ENCODE measurements at regions not wholly inside any gene's neighbourhood (a gene's known extent, or its start where the extent isn't known, plus 50 kb on each side); places are given as distances from the start of the nearest gene placed in this dataset.

DNA sequence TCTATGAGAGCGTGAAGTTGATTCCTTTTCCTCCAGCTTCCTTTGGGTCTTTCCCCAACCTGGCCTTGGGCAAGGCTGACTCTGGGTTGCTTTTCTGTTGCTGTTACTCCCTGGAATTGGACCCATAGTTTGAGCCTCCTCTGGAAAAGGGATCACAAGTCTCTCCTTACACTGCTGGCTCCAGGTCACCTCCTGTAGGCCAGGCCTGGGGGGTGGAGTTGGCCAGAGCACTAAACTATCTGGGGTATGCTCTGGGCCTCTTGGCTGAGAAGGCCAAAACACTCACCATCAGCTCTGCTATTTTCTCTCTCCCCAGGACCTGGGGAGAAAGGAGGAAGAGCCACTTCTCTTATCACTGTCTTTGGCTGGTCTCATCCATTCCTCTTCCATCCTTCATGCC is 56.5 kb upstream of the NCOA1 start:
- 100% methylated on average over 1 of the region's 1 CpG for WGBS, 2 donors
- DNase-seq (no peak), ATAC-seq (no peak)
- H3K4me3 ChIP-seq, result no peak overlapping the region
- H3K4me1 ChIP-seq, result peaks cover 9% of the 10 kb centered on the region
- no peaks in the 10 kb centered on the region for H3K9me3 ChIP-seq
- H3K36me3 ChIP-seq (replicated peaks in 1 of 2; ENCODE audit: insufficient read depth in 1 of 2, low read depth in 2 of 2), result no peaks in the 10 kb centered on the region
- H3K27ac ChIP-seq, result no peak overlapping the region
- intact Hi-C loops (cut with DNase I), result no loop called here
- no peaks in the 10 kb centered on the region for H3K27me3 ChIP-seq
- TF ChIP-seq, protein P1, sequence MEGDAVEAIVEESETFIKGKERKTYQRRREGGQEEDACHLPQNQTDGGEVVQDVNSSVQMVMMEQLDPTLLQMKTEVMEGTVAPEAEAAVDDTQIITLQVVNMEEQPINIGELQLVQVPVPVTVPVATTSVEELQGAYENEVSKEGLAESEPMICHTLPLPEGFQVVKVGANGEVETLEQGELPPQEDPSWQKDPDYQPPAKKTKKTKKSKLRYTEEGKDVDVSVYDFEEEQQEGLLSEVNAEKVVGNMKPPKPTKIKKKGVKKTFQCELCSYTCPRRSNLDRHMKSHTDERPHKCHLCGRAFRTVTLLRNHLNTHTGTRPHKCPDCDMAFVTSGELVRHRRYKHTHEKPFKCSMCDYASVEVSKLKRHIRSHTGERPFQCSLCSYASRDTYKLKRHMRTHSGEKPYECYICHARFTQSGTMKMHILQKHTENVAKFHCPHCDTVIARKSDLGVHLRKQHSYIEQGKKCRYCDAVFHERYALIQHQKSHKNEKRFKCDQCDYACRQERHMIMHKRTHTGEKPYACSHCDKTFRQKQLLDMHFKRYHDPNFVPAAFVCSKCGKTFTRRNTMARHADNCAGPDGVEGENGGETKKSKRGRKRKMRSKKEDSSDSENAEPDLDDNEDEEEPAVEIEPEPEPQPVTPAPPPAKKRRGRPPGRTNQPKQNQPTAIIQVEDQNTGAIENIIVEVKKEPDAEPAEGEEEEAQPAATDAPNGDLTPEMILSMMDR (IDR thresholded peaks at IDR 0.05), result no peak
- no peak for TF ChIP-seq POLR2A (IDR thresholded peaks at IDR 0.05)

DNA sequence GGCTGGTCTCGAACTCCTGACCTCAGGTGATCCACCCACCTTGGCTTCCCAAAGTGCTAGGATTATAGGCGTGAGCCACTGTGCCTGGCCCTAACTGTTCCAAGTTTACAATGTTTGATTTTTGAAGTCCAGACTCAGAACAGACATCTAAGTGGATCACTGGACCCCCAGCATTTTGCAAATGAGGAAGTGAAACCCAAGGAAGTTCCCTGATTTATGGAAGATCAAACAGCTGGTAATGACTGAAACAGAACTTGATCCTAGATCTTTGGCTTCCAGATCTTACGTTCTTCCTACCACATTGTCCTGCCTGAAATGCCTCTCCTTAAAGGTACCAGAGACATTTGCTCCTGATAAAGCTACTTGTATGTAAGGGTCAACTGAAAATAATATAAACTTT is 58.3 kb upstream of the NCOA1 start:
- Histone ChIP-seq H3K9me3 (no peaks in the 10 kb centered on the region), H3K36me3 (replicated peaks in 1 of 2; ENCODE audit: insufficient read depth in 1 of 2, low read depth in 2 of 2) (no peaks in the 10 kb centered on the region), H3K4me1 (peaks cover 9% of the 10 kb centered on the region), H3K27ac (no peak overlapping the region), H3K4me3 (no peak overlapping the region), H3K27me3 (no peaks in the 10 kb centered on the region)
- DNase-seq, result no peak
- TF ChIP-seq, protein P1 (IDR thresholded peaks at IDR 0.05), result no peak
- no peak for TF ChIP-seq POLR2A (IDR thresholded peaks at IDR 0.05)
- ATAC-seq, result no peak
- intact Hi-C loops (cut with DNase I), result no loop called here
- 72 to 84% methylated on average over 2 to 3 of the region's 3 CpGs for WGBS, 2 donors

DNA sequence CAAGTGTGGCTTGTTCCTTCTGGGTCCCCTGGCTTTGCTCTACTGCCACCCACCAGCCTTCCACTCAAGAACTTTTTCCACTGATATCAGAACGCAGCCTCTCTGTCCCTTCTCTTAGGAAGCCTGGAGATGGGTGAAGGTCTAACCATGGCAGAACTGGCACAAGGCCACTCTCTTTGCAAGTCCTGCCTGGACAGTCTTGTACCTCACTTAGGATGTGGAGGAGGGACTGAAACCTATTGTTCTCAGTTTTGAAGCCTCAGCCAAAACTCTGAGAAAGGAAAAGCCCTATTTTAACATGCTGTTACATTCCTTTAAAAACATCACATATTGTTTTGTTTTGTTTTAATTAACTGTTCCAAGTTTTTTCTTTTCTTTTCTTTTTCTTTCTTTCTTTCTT is 58.9 kb upstream of the NCOA1 start:
- no peaks in the 10 kb centered on the region for H3K9me3 ChIP-seq
- H3K4me1 ChIP-seq, result peaks cover 9% of the 10 kb centered on the region
- no peaks in the 10 kb centered on the region for H3K27me3 ChIP-seq
- no peak for ATAC-seq
- 67 to 92% methylated on average over 1 of the region's 1 CpG for WGBS, 2 donors
- no peak overlapping the region for H3K4me3 ChIP-seq
- DNase-seq, result no peak
- no peak overlapping the region for H3K27ac ChIP-seq
- no peaks in the 10 kb centered on the region for H3K36me3 ChIP-seq (replicated peaks in 1 of 2; ENCODE audit: insufficient read depth in 1 of 2, low read depth in 2 of 2)
- intact Hi-C loops (cut with DNase I), result no loop called here
- TF ChIP-seq, protein P1 (IDR thresholded peaks at IDR 0.05), result no peak
- no peak for TF ChIP-seq POLR2A (IDR thresholded peaks at IDR 0.05)

DNA sequence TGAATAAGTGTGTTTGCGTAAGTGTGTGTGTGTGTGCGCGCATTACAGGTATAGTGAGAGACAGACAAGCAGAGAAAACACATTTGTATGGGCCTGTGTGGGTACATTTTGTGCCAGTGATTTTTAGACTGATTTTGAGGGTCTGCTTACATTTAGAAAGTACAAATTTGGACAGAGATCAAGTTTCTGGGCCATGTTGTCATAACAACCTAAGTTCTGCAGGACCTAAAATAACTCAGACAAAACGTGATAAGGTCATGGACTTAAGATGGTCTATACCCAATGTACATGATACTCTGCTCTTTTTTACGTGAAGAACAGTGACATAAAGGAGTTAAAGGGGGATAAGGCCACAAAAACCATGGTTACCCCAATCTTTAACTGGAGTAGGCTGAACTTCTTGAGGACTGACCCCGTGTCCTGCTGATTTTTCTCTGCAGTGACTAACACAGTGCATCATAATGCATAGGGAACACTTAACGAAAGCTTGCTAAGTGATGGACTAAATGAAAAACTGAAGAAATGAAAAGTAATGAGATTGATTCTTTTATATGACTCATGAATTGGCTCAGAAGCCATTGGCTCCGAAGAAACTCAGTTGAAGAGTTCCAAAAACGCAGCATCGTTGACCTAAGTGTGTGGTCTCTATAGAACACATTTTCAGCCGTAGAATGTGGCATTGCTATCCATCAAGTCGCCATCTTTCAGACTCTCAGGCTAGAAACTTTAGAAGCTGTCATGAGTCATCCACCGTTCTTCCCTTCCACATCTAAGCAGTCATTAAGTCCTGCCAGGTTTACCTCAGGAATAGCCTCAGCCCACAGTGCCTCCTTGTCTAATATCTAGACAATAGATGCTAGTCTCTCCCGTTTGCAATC is 61.6 kb upstream of the NCOA1 start:
- H3K36me3 ChIP-seq (replicated peaks in 1 of 2; ENCODE audit: insufficient read depth in 1 of 2, low read depth in 2 of 2), result no peaks in the 10 kb centered on the region
- H3K4me1 ChIP-seq, result no peaks in the 10 kb centered on the region
- no peaks in the 10 kb centered on the region for H3K9me3 ChIP-seq
- 71 to 77% methylated on average over 14 of the region's 14 CpGs for WGBS, 2 donors
- no peak for ATAC-seq
- no peak for DNase-seq
- intact Hi-C loops (cut with DNase I), result no loop called here
- no peak for TF ChIP-seq POLR2A (IDR thresholded peaks at IDR 0.05)
- TF ChIP-seq, protein P1 (IDR thresholded peaks at IDR 0.05), result no peak
- H3K27me3 ChIP-seq, result no peaks in the 10 kb centered on the region
- no peak overlapping the region for H3K27ac ChIP-seq
- no peak overlapping the region for H3K4me3 ChIP-seq

DNA sequence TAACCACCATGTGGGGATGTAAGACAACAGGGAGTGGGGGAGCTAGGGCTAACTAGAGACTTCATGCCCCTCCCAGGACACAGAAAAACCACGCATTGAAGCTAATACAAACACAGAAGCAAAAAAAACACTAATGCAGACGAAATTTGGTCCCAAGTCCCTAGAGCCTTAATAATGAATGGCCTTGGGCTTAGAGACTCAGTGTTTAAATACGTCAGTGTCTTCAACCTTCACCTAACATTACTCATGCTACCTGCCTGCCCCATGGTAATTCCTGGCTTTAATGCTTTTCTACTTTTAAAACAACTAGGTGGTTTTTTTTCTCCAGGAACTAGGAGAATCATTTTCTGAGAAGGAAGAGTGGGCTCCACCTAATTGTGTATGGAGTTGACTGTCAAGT is 64.1 kb upstream of the ITSN2 start:
- Histone ChIP-seq H3K27me3 (no peaks in the 10 kb centered on the region), H3K27ac (no peak overlapping the region), H3K9me3 (no peaks in the 10 kb centered on the region), H3K4me3 (no peak overlapping the region), H3K4me1 (no peaks in the 10 kb centered on the region), H3K36me3 (replicated peaks in 1 of 2; ENCODE audit: insufficient read depth in 1 of 2, low read depth in 2 of 2) (no peaks in the 10 kb centered on the region)
- 51 to 74% methylated on average over 3 of the region's 3 CpGs for WGBS, 2 donors
- DNase-seq, result no peak
- no peak for ATAC-seq
- TF ChIP-seq POLR2A (IDR thresholded peaks at IDR 0.05), result no peak
- TF ChIP-seq, protein P1 (IDR thresholded peaks at IDR 0.05), result no peak
- intact Hi-C loops (cut with DNase I), result no loop called here
